Activated CD8-positive, alpha-beta T cell treated with anti-CD3 and anti-CD28 coated beads for 36 hours (primary cell): ENCODE measurements at regions not wholly inside any gene's neighbourhood (a gene's known extent, or its start where the extent isn't known, plus 50 kb on each side); places are given as distances from the start of the nearest gene placed in this dataset.

Experiments used
- ATAC-seq: fragments of 200-7000 bp; cut with Tn5 transposase; one replicate; pipeline ENCODE4 v1.10.0; 2021; ENCODE audit warnings: mild to moderate bottlenecking, moderate library complexity
- CTCF ChIA-PET: fragments of 350-600 bp; sonication (Branson Sonifier 250); formaldehyde crosslinking; loops from one replicate; lab custom pipeline; 2021; ENCODE audit warnings: antibody characterized with exemption; lab: Charles Lee
- POLR2A ChIA-PET: fragments of 350-600 bp; sonication (Branson Sonifier 250); formaldehyde crosslinking; loops from one replicate; lab custom pipeline; 2021; ENCODE audit warnings: antibody characterized with exemption; lab: Charles Lee
- DNase-seq: peaks from one replicate; pipeline ENCODE4 v3.0.0-alpha.2; 2020
- H3K27ac Mint-ChIP-seq: one replicate; pipeline ENCODE4 v1.8.0; 2021; ENCODE audit warnings: mild to moderate bottlenecking, mixed read lengths
- H3K27me3 Mint-ChIP-seq: one replicate; pipeline ENCODE4 v1.8.0; 2021; ENCODE audit warnings: mixed read lengths
- H3K36me3 Mint-ChIP-seq: one replicate; pipeline ENCODE4 v1.8.0; 2021; ENCODE audit warnings: low read depth, mixed read lengths
- H3K4me1 Mint-ChIP-seq: one replicate; pipeline ENCODE4 v1.8.0; 2021; ENCODE audit warnings: low read depth, mixed read lengths
- H3K4me3 Mint-ChIP-seq: one replicate; pipeline ENCODE4 v1.8.0; 2021; ENCODE audit warnings: mild to moderate bottlenecking, moderate library complexity, mixed read lengths
- H3K9me3 Mint-ChIP-seq: one replicate; pipeline ENCODE4 v1.8.0; 2021; ENCODE audit warnings: mixed read lengths
- intact Hi-C: fragments of 100-400 bp; cut with micrococcal nuclease; formaldehyde crosslinking; loops from one replicate; pipeline ENCODE4 v1.10.0; 2022
- TF ChIP-seq, protein P1 (sequence below): fragments of 200-600 bp; IDR thresholded peaks from one replicate; pipeline ENCODE4 v1.8.0; 2022; ENCODE audit warnings: antibody characterized with exemption, mild to moderate bottlenecking

DNA sequence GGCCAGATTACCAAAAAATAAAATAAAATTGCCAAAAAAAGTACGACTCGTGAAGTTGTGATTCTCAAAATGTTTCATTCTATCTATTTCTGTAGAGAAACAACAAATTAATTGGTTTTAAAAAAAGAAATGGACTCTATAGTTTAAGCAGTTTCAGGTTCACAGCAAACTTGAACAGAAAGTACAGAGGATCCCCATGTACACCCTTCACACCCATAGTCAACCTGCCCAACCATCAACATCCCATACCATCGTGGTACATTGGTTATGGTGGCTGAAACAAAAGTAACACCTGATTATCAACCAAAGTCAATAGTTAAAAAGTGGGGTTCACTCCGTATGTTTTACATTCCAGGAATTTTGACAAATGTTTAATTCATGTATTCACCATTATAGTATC lies 496.1 kb downstream of the ANKRD7 start:
- H3K27ac Mint-ChIP-seq: no peak overlapping the region
- no peaks in the 10 kb centered on the region for H3K4me1 Mint-ChIP-seq
- H3K27me3 Mint-ChIP-seq: no peaks in the 10 kb centered on the region
- ChIA-PET POLR2A (no interaction called here), CTCF (no interaction called here)
- DNase-seq: no peak
- ATAC-seq: no peak
- H3K9me3 Mint-ChIP-seq: peaks cover 6% of the 10 kb centered on the region
- H3K4me3 Mint-ChIP-seq: no peak overlapping the region
- H3K36me3 Mint-ChIP-seq: no peaks in the 10 kb centered on the region
- intact Hi-C loops: no loop called here
- TF ChIP-seq, protein P1, sequence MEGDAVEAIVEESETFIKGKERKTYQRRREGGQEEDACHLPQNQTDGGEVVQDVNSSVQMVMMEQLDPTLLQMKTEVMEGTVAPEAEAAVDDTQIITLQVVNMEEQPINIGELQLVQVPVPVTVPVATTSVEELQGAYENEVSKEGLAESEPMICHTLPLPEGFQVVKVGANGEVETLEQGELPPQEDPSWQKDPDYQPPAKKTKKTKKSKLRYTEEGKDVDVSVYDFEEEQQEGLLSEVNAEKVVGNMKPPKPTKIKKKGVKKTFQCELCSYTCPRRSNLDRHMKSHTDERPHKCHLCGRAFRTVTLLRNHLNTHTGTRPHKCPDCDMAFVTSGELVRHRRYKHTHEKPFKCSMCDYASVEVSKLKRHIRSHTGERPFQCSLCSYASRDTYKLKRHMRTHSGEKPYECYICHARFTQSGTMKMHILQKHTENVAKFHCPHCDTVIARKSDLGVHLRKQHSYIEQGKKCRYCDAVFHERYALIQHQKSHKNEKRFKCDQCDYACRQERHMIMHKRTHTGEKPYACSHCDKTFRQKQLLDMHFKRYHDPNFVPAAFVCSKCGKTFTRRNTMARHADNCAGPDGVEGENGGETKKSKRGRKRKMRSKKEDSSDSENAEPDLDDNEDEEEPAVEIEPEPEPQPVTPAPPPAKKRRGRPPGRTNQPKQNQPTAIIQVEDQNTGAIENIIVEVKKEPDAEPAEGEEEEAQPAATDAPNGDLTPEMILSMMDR: no peak

DNA sequence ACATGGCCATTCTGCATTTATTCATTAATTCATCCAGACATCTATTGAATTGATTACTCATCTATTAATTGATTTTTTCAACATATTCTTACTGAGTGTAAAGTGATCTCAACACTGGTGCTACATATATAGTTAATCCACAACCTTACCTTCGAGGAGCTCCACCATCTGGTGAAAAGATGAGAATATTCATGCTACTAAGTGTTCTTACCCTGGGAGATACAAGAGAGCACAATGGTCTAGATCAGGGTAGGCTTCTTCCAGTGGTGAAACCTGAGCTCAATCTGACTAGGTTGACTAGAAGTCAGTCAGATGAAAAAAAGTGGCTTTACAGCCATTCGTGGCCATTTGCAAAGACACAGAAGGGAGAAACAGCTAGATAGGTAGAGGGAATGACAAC lies 507.4 kb downstream of the ANKRD7 start:
- no peak overlapping the region for H3K4me3 Mint-ChIP-seq
- H3K36me3 Mint-ChIP-seq: no peaks in the 10 kb centered on the region
- no peaks in the 10 kb centered on the region for H3K4me1 Mint-ChIP-seq
- TF ChIP-seq, protein P1: no peak
- H3K9me3 Mint-ChIP-seq: peaks cover 7% of the 10 kb centered on the region
- ChIA-PET CTCF (no interaction called here), POLR2A (no interaction called here)
- H3K27ac Mint-ChIP-seq: no peak overlapping the region
- DNase-seq (no peak), ATAC-seq (no peak)
- intact Hi-C loops: no loop called here
- H3K27me3 Mint-ChIP-seq: no peaks in the 10 kb centered on the region

DNA sequence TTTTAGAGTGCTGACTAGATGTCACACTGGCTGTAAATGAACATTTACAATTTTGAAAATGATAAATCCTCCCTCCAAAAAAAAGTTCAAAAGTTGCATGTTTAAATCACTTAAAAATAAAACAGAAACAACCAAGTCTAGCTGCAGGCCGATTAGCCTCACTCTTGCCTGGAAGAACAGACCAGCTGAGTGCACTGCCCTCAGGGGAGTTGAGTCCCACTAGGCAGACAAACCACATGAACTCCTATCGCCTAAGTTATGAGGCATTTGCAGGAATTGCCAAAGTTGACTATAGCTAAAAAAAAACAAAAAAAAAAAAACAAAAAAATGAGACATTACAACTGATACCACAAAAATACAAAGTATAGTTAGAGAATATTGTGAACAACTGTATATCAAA lies 510.0 kb downstream of the ANKRD7 start:
- Mint-ChIP-seq H3K27me3 (no peaks in the 10 kb centered on the region), H3K27ac (no peak overlapping the region), H3K9me3 (peaks cover 7% of the 10 kb centered on the region), H3K4me1 (no peaks in the 10 kb centered on the region), H3K4me3 (no peak overlapping the region), H3K36me3 (no peaks in the 10 kb centered on the region)
- CTCF ChIA-PET: no interaction called here
- POLR2A ChIA-PET: no interaction called here
- intact Hi-C loops: no loop called here
- DNase-seq (no peak), ATAC-seq (no peak)
- TF ChIP-seq, protein P1: no peak

DNA sequence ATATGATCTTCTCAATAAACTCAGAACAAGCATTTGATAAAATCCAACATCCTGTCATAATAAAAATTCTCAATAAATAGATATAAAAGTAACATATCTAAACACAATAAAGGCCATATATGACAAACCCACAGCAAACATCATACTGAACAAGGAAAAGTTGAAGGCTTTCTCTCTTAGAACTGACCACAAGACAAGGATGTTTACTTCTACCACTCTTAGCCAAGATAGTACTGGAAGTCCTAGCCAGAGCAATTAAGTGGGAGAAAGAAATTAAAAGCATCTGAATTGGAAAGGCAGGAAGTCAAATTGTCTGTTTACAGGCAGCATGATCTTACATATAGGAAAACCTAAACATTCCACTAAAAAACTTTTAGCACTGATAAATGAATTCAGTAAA lies 510.9 kb downstream of the ANKRD7 start:
- H3K27me3 Mint-ChIP-seq: no peaks in the 10 kb centered on the region
- ATAC-seq (no peak), DNase-seq (no peak)
- intact Hi-C loops: no loop called here
- ChIA-PET POLR2A (no interaction called here), CTCF (no interaction called here)
- no peak overlapping the region for H3K27ac Mint-ChIP-seq
- no peaks in the 10 kb centered on the region for H3K36me3 Mint-ChIP-seq
- TF ChIP-seq, protein P1: no peak
- H3K9me3 Mint-ChIP-seq: peaks cover 8% of the 10 kb centered on the region
- H3K4me1 Mint-ChIP-seq: no peaks in the 10 kb centered on the region
- H3K4me3 Mint-ChIP-seq: no peak overlapping the region

DNA sequence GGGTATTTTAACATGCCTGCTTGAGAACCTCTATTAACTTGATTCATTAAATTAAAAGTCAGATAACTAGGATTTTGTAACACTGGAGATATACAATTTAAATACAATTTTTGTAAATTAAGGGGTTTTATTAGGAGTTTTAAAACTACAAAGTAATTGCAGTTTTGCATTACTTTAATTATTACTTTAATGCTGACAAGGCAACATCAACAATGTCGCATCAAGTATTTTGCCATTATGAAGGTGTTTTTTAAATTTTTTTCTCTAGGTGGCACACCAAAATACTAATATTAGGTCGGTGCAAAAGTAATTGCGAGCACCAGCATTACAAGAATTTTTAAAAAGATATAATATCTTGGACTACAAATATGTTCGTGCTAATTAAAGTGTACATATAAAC lies 513.4 kb downstream of the ANKRD7 start:
- POLR2A ChIA-PET: no interaction called here
- H3K27me3 Mint-ChIP-seq: no peaks in the 10 kb centered on the region
- peaks cover 8% of the 10 kb centered on the region for H3K9me3 Mint-ChIP-seq
- intact Hi-C loops: no loop called here
- ATAC-seq (no peak), DNase-seq (no peak)
- TF ChIP-seq, protein P1: no peak
- no peak overlapping the region for H3K4me3 Mint-ChIP-seq
- H3K4me1 Mint-ChIP-seq: no peaks in the 10 kb centered on the region
- no peaks in the 10 kb centered on the region for H3K36me3 Mint-ChIP-seq
- CTCF ChIA-PET: no interaction called here
- H3K27ac Mint-ChIP-seq: no peak overlapping the region
